ENCODE measurements at regions not wholly inside any gene's neighbourhood (a gene's known extent, or its start where the extent isn't known, plus 50 kb on each side); places are given as distances from the start of the nearest gene placed in this dataset.
"Not testable (repeated sequence)": the region's sequence is repeated elsewhere in the genome, so short reads cannot be mapped to it uniquely, and the experiment has no call there.

- DNase-seq (ENCODE audit: low read depth): no peak
These were observed 1493.5 kb upstream of the DEFB115 start for GRCh38 chr20:29763821-29764511.

DNA sequence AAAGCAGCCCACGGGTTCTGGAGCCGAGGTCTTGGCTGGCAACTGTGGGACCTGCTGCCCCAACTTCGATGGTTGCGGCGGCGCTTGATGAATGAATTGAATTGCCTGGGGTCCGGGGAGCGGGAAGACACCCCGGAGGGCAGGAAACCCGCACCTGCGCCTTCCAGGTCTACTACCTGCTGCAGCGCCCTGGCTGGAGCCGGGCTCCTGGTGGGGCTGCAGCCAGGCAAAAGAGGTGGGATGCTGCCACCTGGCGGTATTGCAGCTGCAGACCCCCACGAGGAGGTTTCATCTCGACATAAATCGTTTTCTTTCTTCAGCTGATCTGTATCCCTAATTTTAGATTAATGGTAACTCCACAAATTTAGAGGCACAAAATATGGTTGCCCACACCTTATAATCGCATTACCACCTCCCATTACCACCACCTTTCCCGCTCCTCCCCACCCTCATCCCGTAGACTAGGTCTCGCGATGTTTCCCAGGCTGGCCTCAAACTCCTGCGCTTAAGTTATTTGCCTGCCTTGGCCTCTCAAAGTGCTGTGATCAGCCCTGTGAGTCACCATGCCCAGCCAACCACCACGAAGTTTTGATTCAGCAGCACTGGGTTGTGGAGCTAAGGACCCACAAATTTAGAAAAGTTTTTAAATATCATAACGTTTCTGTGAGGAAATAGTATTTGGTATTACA, 1492.4 kb upstream of the DEFB115 start:
- DNase-seq (ENCODE audit: low read depth): not testable (repeated sequence)

DNA sequence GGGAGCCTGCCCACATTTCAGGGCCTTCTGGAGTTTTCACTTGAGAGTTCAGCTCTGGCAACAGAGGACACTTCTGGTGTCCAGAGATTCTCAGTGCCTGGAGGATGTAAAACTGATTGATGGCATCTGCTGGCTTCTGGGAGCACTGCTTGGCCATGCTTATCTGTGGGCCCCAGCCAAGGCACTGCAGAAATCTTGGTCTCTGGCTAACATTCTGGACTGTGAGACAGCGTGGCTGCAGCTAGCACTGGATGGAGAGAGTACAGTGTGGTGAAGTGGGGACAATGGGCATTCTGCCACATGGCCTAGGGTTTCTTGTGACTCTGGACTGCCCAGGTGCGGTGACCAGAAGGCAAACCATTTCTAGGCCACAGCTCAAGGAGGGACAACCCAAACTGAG, 1479.4 kb upstream of the DEFB115 start:
- DNase-seq (ENCODE audit: low read depth): not testable (repeated sequence)

GRCh38 chr20:29781217-29781616, 1476.2 kb upstream of the DEFB115 start:
- DNase-seq (ENCODE audit: low read depth): peak; percentile 71

GRCh38 chr20:29781891-29782290, 1475.6 kb upstream of the DEFB115 start:
- peak; percentile 91 for DNase-seq (ENCODE audit: low read depth)

DNA sequence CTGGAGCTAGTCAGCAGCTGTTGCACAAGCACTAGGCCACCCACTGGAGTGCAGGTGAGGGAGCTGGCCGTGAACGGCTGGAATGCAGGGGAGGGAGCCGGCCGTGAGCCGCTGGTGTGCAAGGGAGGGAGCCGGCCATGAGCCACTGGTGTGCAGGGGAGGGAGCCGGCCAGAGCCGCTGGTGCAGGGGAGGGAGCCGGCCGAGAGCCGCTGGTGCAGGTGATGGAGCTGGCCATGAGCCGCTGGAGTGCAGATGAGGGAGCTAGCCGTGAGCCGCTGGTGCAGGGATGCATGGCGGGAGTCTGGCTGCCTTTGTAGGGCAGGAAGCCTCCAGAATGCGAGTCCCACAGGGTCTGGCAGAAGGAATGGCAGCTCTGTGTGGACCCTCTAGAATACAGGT, 1470.0 kb upstream of the DEFB115 start:
- DNase-seq (ENCODE audit: low read depth): not testable (repeated sequence)

DNA sequence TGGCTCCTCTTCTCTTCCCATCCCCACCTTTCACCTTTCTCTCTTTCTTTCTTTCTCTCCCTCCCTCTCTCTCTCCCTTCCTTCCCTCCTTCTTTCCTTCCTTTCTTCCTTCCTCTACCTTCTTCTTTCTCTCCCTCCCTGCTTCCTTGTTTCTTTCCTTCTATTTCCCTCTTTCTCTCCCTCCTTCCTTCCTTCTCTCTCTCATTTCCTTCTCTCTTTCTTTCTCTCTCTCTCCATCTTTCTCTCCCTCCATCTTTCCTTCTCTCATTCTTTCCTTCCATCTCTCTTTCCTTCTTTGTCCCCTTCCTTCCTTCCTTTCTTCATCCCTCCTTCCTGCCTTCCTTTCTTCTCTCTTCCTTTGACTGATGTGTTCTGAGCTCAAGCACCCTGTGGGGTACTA, 1467.0 kb upstream of the DEFB115 start:
- no peak for DNase-seq (ENCODE audit: low read depth)

DNA sequence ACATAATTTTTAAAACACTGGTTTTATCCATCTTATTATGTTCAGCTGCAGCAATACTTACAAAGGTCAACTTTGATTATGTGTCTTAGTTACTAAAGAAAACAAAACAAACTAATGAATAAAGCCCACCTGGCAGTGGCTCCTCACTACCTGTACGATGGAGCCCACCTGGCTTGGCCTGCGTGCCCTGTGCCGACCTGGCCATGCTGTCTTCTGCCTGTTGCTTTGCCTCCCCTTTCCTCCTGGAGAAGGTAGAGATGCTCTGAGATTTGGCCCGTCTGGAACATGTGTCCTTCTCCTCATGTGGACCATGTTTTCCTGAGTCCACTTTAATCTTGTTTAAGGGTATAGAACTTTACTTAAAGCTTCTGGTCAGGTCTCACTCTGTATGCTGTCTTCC, 1426.0 kb upstream of the DEFB115 start:
- not testable (repeated sequence) for DNase-seq (ENCODE audit: low read depth)

DNA sequence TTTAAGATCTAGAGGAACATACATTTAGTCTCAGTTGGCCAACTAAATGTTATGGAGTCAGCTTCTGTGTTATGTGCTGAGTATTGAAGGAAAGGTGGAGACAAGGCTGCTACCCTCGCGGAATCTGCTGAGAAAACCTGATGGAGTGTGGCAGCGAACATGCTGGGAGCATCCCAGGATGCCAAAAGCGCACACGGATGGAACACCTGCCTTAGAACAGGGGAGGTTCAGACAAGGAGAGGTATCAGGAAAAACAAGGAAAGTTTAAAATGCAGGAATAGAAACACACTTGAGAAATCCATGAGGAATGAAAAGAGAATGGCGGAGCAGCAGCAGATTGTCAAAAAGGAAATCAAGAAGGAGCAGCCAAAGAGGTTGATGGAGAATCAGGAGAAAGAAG, 1389.5 kb upstream of the DEFB115 start:
- DNase-seq (ENCODE audit: low read depth): not testable (repeated sequence)

- DNase-seq (ENCODE audit: low read depth): not testable (repeated sequence)
These were observed 1388.8 kb upstream of the DEFB115 start for GRCh38 chr20:29868688-29869087.

GRCh38 chr20:29871816-29872215, 1385.6 kb upstream of the DEFB115 start:
- DNase-seq (ENCODE audit: low read depth): not testable (repeated sequence)

GRCh38 chr20:29873946-29874345, 1383.5 kb upstream of the DEFB115 start:
- DNase-seq (ENCODE audit: low read depth): no peak

GRCh38 chr20:29874476-29875202, 1382.8 kb upstream of the DEFB115 start:
- DNase-seq (ENCODE audit: low read depth): no peak

GRCh38 chr20:29875321-29876083, 1382.0 kb upstream of the DEFB115 start:
- DNase-seq (ENCODE audit: low read depth): peak; percentile 35

- DNase-seq (ENCODE audit: low read depth): not testable (repeated sequence)
These were observed 1381.2 kb upstream of the DEFB115 start for GRCh38 chr20:29876084-29876910.

DNA sequence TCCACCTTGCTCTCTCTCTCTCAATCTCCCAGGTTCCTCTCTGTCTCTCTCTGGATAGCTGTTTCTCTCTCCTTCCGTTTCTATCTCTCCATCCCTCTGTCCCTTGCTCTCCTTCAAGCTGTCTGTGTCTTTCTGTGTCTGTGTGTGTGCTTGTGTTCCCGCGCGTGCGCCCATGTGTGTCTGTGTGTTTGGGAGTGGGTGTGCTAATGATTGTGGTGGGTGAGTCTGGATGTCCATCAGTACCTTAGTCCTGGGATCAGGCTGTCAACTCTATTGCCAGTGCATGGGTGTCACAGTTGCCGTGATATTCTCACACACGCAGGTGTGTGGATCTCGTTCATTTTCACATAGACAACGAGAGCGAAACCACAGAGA, 1380.6 kb upstream of the DEFB115 start:
- no peak for DNase-seq (ENCODE audit: low read depth)

DNA sequence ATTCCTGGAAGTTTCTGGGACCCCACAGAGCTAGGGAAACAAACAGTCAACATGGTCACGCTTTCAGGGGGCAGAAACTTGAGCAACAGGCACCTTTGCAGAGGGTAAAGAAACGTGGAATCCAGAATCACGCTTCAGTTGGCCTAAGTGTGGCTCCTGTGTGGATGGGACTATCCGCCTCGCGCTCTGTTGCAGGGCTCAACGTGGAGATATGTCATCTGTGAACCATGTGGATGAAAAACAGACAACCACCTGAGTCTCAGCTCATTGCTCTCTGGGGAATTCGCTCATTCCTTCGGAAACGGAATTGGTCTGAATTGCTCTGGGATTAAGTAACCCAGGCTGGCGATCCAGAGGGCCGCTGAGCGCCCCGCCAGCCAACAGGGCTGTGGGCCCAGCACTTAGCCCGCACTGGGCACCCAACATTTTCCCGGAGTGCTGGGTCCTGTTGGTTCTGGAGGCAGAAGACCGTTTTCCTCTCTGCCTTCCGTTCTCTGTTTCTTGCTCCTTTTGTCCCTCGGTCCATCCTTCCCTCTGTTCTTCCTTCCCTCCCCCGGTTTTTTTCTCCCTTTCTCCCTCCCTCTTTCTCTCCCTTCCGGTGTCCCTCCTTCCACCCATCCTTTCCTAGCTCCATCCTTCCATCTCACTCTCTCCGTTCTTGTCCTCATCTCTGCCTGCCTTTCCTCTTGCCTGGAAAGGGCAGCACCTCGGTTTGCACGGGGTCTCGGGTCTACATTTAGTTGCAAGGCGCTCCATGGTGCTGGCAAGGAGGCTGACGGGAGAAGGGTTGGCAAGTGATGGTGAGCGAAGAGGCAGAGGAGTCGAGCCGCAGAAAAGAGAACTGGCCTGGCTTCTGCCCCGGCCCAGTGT, 1379.8 kb upstream of the DEFB115 start:
- DNase-seq (ENCODE audit: low read depth): not testable (repeated sequence)

DNA sequence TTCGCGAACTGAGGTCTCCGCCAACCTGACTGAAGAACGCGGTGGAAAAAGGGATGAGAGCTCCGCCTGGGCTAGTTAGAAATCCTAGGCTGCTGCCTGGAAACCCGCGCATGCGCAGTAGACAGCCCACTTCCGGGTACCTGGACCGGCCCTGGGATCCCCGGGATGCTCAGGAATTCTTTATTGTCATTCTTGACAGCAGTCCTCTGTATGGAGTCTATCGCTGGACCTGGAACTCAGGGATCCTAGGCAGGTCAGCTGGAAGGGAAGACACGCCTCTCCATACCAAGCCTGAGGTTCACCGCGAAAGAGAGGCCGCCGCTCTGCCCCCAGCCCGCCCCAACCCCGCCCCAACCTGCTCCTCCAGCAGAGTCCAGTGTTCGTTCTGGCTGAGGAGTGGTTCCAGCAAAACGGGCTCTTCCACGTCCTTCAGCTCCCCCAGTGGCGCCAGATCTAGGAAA, 1379.2 kb upstream of the DEFB115 start:
- DNase-seq (ENCODE audit: low read depth): no peak

DNA sequence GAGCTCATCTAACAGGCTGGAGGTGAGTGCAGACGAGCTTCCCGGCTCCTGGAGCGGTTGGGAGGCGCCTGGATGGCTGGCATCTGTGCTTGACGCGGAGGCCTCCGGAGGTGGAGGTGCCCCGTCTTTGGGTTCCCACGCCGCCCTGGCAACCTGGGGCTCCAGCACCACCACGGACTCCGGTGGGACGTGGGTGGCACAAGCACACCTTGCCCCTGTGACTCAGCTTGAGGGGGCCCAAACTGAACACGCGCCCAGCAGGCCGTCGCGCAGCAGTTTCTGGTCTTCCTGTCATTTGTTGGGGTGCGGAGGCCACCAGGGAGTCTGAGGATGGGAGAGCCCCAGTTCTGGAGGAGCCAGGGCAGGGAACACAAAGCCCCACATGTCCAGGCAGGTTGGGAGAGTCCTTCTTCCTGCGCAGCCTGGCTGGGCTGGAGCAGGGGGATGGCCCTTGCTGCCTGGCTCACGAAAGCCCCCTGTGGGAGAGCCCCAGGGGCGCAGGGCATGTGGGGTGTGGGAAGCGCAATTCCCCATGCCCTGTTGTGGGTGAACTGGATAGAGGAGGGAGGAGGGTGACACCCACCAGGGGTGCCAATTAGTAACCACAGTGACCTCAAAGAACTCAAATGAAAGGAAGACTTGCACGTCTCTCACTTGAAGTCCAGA, 1378.6 kb upstream of the DEFB115 start:
- DNase-seq (ENCODE audit: low read depth): no peak

- not testable (repeated sequence) for DNase-seq (ENCODE audit: low read depth)
These were observed 1376.4 kb upstream of the DEFB115 start for GRCh38 chr20:29881107-29881506.

Data from CMK (cell line).